IPS-NIHi11 (cell line): ENCODE measurements at regions not wholly inside any gene's neighbourhood (a gene's known extent, or its start where the extent isn't known, plus 50 kb on each side); places are given as distances from the start of the nearest gene placed in this dataset.
"Not testable (repeated sequence)": the region's sequence is repeated elsewhere in the genome, so short reads cannot be mapped to it uniquely, and the experiment has no call there.

Experiments
- DNase-seq: peaks from one replicate; pipeline ENCODE4 v3.0.0; 2012; ENCODE audit warnings: mixed read lengths, low spot score

- DNase-seq: no peak
These were observed 416.6 kb upstream of the RUNX1 start for GRCh38 chr21:35465741-35466140.

GRCh38 chr21:35461700-35462099 lies 412.6 kb upstream of the RUNX1 start:
- no peak for DNase-seq

- no peak for DNase-seq
These were observed 411.3 kb upstream of the RUNX1 start for GRCh38 chr21:35460441-35460840.

- no peak for DNase-seq
These were observed 409.3 kb upstream of the RUNX1 start for GRCh38 chr21:35458405-35458804.

GRCh38 chr21:35457097-35457804 lies 408.1 kb upstream of the RUNX1 start:
- no peak for DNase-seq

GRCh38 chr21:35451276-35451675 lies 402.2 kb upstream of the RUNX1 start:
- DNase-seq: no peak

- no peak for DNase-seq
These were observed 401.7 kb upstream of the RUNX1 start for GRCh38 chr21:35450830-35451229.

GRCh38 chr21:35449846-35450245 lies 400.7 kb upstream of the RUNX1 start:
- no peak for DNase-seq

GRCh38 chr21:35448876-35449599 lies 399.9 kb upstream of the RUNX1 start:
- DNase-seq: no peak

GRCh38 chr21:35444391-35444790 lies 395.3 kb upstream of the RUNX1 start:
- DNase-seq: no peak

GRCh38 chr21:35441868-35442582 lies 392.9 kb upstream of the RUNX1 start:
- DNase-seq: no peak

- no peak for DNase-seq
These were observed 389.7 kb upstream of the RUNX1 start for GRCh38 chr21:35438643-35439404.

GRCh38 chr21:35437941-35438340 lies 388.8 kb upstream of the RUNX1 start:
- DNase-seq: no peak

- DNase-seq: no peak
These were observed 387.8 kb upstream of the RUNX1 start for GRCh38 chr21:35436899-35437298.

- not testable (repeated sequence) for DNase-seq
These were observed 383.5 kb upstream of the RUNX1 start for GRCh38 chr21:35432601-35433000.

GRCh38 chr21:35430260-35430659 lies 381.2 kb upstream of the RUNX1 start:
- no peak for DNase-seq

- no peak for DNase-seq
These were observed 379.8 kb upstream of the RUNX1 start for GRCh38 chr21:35428937-35429336.

GRCh38 chr21:35428489-35428888 lies 379.4 kb upstream of the RUNX1 start:
- peak; percentile 9 for DNase-seq

GRCh38 chr21:35428001-35428320 lies 378.9 kb upstream of the RUNX1 start:
- DNase-seq: no peak

GRCh38 chr21:35427320-35428000 lies 378.4 kb upstream of the RUNX1 start:
- no peak for DNase-seq

- DNase-seq: no peak
These were observed 377.8 kb upstream of the RUNX1 start for GRCh38 chr21:35426897-35427296.

GRCh38 chr21:35426469-35426868 lies 377.4 kb upstream of the RUNX1 start:
- DNase-seq: peak; percentile 17
